ENCODE measurements at regions not wholly inside any gene's neighbourhood (a gene's known extent, or its start where the extent isn't known, plus 50 kb on each side); places are given as distances from the start of the nearest gene placed in this dataset.

DNA sequence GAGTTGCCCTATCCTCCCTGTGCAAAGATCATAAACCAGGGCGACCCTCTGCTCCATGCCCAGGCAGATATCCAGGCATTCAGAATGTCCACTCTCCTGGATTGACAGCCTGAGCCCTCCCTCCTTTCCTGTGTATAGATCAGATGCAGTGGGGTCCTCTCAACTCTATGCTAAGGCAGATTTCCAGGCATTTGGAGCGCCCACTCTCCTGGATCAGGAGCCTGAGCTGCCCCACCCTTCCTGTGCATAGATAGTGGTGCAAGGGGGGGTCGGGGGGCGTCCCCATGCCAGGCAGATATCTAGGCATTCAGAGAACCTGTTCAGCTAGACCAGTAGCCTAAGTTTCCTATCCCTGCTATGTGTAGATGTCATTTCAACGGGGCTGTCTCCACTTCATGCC lies 941.1 kb downstream of the PCDH19 start (continued):
- TF ChIP-seq ZNF331 (CRISPR knock-in tag; IDR thresholded peaks at IDR 0.05; ENCODE audit: low read depth): no peak
- TF ChIP-seq, protein P1, sequence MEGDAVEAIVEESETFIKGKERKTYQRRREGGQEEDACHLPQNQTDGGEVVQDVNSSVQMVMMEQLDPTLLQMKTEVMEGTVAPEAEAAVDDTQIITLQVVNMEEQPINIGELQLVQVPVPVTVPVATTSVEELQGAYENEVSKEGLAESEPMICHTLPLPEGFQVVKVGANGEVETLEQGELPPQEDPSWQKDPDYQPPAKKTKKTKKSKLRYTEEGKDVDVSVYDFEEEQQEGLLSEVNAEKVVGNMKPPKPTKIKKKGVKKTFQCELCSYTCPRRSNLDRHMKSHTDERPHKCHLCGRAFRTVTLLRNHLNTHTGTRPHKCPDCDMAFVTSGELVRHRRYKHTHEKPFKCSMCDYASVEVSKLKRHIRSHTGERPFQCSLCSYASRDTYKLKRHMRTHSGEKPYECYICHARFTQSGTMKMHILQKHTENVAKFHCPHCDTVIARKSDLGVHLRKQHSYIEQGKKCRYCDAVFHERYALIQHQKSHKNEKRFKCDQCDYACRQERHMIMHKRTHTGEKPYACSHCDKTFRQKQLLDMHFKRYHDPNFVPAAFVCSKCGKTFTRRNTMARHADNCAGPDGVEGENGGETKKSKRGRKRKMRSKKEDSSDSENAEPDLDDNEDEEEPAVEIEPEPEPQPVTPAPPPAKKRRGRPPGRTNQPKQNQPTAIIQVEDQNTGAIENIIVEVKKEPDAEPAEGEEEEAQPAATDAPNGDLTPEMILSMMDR (conservative IDR thresholded peaks at IDR 0.05; ENCODE audit: low read depth in 2 of 2): no peak
- no peak for TF ChIP-seq POLR2AphosphoS5 (IDR thresholded peaks at IDR 0.05; ENCODE audit: low read depth)
- TF ChIP-seq CREB1 (CRISPR knock-in tag; IDR thresholded peaks at IDR 0.05; ENCODE audit: low read depth): no peak

DNA sequence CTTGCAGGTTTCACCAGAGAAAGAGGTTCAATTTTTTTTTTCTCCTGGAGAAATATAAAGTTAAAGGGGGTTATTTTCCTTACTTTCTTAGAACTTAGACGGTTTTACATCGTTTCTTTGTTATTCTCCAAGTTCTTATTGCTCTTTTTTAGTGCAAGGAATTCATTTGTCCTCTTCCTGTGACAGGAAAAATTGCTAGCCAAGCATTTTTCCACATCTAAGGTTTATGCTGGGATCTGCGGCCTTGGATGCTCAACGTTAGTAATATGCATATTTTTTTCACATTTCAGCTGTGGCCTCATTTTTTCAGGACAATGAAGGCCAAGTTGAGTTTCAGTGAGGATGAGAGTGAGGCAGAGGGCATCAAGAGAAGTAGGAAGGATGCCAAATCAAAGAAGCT lies 948.9 kb downstream of the PCDH19 start:
- H3K27me3 Mint-ChIP-seq (ENCODE audit: insufficient read depth, low read depth, poor library complexity): no peaks in the 10 kb centered on the region
- H3K9me3 Mint-ChIP-seq: no peaks in the 10 kb centered on the region
- DNase-seq (ENCODE audit: low spot score): no peak
- Histone ChIP-seq H3K9me2 (ENCODE audit: insufficient read depth) (no peaks in the 10 kb centered on the region), H3K27ac (ENCODE audit: low read depth) (no peak overlapping the region), H3K4me2 (no peak overlapping the region), H3K36me3 (ENCODE audit: insufficient read depth) (no peaks in the 10 kb centered on the region), H3K4me1 (ENCODE audit: insufficient read depth) (no peaks in the 10 kb centered on the region), H4K20me1 (replicated peaks; ENCODE audit: insufficient read depth) (no peaks in the 10 kb centered on the region), H3K79me2 (replicated peaks; ENCODE audit: insufficient read depth) (no peaks in the 10 kb centered on the region), H2AFZ (no peak overlapping the region), H3K4me3 (no peak overlapping the region), H3K27me3 (ENCODE audit: insufficient read depth) (no peaks in the 10 kb centered on the region), H3F3A (replicated peaks; ENCODE audit: low read depth) (no peaks in the 10 kb centered on the region)
- H3K27ac Mint-ChIP-seq: no peak overlapping the region
- no peak for ATAC-seq
- H3K36me3 Mint-ChIP-seq (ENCODE audit: low read depth): no peaks in the 10 kb centered on the region
- H3K4me3 Mint-ChIP-seq: no peak overlapping the region
- H3K4me1 Mint-ChIP-seq: no peaks in the 10 kb centered on the region
- no peak for TF ChIP-seq EZH2phosphoT487 (IDR thresholded peaks at IDR 0.05; ENCODE audit: unreplicated experiment)
- TF ChIP-seq NANOG (IDR thresholded peaks at IDR 0.05; ENCODE audit: borderline replicate concordance): no peak
- TF ChIP-seq JUNB (IDR thresholded peaks at IDR 0.05; ENCODE audit: unreplicated experiment): no peak
- no peak for TF ChIP-seq POLR2AphosphoS5 (IDR thresholded peaks at IDR 0.05; ENCODE audit: low read depth)
- TF ChIP-seq ZNF462 (CRISPR knock-in tag; IDR thresholded peaks at IDR 0.05): no peak
- TF ChIP-seq ZNF114 (CRISPR knock-in tag; IDR thresholded peaks at IDR 0.05): no peak
- TF ChIP-seq, protein P1 (conservative IDR thresholded peaks at IDR 0.05; ENCODE audit: low read depth in 2 of 2): no peak
- no peak for TF ChIP-seq STAT1 (IDR thresholded peaks at IDR 0.05; ENCODE audit: unreplicated experiment)
- TF ChIP-seq EZH2 (IDR thresholded peaks at IDR 0.05; ENCODE audit: low read depth, unreplicated experiment): no peak
- TF ChIP-seq, protein P2, sequence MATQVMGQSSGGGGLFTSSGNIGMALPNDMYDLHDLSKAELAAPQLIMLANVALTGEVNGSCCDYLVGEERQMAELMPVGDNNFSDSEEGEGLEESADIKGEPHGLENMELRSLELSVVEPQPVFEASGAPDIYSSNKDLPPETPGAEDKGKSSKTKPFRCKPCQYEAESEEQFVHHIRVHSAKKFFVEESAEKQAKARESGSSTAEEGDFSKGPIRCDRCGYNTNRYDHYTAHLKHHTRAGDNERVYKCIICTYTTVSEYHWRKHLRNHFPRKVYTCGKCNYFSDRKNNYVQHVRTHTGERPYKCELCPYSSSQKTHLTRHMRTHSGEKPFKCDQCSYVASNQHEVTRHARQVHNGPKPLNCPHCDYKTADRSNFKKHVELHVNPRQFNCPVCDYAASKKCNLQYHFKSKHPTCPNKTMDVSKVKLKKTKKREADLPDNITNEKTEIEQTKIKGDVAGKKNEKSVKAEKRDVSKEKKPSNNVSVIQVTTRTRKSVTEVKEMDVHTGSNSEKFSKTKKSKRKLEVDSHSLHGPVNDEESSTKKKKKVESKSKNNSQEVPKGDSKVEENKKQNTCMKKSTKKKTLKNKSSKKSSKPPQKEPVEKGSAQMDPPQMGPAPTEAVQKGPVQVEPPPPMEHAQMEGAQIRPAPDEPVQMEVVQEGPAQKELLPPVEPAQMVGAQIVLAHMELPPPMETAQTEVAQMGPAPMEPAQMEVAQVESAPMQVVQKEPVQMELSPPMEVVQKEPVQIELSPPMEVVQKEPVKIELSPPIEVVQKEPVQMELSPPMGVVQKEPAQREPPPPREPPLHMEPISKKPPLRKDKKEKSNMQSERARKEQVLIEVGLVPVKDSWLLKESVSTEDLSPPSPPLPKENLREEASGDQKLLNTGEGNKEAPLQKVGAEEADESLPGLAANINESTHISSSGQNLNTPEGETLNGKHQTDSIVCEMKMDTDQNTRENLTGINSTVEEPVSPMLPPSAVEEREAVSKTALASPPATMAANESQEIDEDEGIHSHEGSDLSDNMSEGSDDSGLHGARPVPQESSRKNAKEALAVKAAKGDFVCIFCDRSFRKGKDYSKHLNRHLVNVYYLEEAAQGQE (IDR thresholded peaks at IDR 0.05; ENCODE audit: unreplicated experiment): no peak

Data from GM23338 (cell line).